ENCODE measurements at regions not wholly inside any gene's neighbourhood (a gene's known extent, or its start where the extent isn't known, plus 50 kb on each side); places are given as distances from the start of the nearest gene placed in this dataset.

GRCh38 chr2:128439791-128440665 is 121.4 kb upstream of the HS6ST1 start:
- TF ChIP-seq YY1 (IDR thresholded peaks at IDR 0.05) (no peak), JUND (IDR thresholded peaks at IDR 0.05) (no peak), NR2F2 (IDR thresholded peaks at IDR 0.05) (no peak), EGR1 (IDR thresholded peaks at IDR 0.05; ENCODE audit: low read depth in 2 of 2) (no peak), CTCF (IDR thresholded peaks at IDR 0.05; ENCODE audit: low read depth, low read length, missing input control) (no peak), FOXA2 (IDR thresholded peaks at IDR 0.05) (no peak), RXRA (IDR thresholded peaks at IDR 0.05) (no peak), SP1 (IDR thresholded peaks at IDR 0.05) (no peak), HNF4A (conservative IDR thresholded peaks at IDR 0.05) (no peak), RAD21 (IDR thresholded peaks at IDR 0.05) (no peak), GABPA (IDR thresholded peaks at IDR 0.05 in 1 of 2, conservative IDR thresholded peaks at IDR 0.05 in 1 of 2) (no peak)
- TF ChIP-seq, protein P1, sequence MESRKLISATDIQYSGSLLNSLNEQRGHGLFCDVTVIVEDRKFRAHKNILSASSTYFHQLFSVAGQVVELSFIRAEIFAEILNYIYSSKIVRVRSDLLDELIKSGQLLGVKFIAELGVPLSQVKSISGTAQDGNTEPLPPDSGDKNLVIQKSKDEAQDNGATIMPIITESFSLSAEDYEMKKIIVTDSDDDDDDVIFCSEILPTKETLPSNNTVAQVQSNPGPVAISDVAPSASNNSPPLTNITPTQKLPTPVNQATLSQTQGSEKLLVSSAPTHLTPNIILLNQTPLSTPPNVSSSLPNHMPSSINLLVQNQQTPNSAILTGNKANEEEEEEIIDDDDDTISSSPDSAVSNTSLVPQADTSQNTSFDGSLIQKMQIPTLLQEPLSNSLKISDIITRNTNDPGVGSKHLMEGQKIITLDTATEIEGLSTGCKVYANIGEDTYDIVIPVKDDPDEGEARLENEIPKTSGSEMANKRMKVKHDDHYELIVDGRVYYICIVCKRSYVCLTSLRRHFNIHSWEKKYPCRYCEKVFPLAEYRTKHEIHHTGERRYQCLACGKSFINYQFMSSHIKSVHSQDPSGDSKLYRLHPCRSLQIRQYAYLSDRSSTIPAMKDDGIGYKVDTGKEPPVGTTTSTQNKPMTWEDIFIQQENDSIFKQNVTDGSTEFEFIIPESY (IDR thresholded peaks at IDR 0.05), result no peak
- TF ChIP-seq, protein P2, sequence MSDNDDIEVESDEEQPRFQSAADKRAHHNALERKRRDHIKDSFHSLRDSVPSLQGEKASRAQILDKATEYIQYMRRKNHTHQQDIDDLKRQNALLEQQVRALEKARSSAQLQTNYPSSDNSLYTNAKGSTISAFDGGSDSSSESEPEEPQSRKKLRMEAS (IDR thresholded peaks at IDR 0.05), result no peak
- TF ChIP-seq, protein P3, sequence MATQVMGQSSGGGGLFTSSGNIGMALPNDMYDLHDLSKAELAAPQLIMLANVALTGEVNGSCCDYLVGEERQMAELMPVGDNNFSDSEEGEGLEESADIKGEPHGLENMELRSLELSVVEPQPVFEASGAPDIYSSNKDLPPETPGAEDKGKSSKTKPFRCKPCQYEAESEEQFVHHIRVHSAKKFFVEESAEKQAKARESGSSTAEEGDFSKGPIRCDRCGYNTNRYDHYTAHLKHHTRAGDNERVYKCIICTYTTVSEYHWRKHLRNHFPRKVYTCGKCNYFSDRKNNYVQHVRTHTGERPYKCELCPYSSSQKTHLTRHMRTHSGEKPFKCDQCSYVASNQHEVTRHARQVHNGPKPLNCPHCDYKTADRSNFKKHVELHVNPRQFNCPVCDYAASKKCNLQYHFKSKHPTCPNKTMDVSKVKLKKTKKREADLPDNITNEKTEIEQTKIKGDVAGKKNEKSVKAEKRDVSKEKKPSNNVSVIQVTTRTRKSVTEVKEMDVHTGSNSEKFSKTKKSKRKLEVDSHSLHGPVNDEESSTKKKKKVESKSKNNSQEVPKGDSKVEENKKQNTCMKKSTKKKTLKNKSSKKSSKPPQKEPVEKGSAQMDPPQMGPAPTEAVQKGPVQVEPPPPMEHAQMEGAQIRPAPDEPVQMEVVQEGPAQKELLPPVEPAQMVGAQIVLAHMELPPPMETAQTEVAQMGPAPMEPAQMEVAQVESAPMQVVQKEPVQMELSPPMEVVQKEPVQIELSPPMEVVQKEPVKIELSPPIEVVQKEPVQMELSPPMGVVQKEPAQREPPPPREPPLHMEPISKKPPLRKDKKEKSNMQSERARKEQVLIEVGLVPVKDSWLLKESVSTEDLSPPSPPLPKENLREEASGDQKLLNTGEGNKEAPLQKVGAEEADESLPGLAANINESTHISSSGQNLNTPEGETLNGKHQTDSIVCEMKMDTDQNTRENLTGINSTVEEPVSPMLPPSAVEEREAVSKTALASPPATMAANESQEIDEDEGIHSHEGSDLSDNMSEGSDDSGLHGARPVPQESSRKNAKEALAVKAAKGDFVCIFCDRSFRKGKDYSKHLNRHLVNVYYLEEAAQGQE (IDR thresholded peaks at IDR 0.05), result no peak
- TF ChIP-seq, protein P4, sequence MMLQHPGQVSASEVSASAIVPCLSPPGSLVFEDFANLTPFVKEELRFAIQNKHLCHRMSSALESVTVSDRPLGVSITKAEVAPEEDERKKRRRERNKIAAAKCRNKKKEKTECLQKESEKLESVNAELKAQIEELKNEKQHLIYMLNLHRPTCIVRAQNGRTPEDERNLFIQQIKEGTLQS (IDR thresholded peaks at IDR 0.05), result no peak
- no peak overlapping the region for H3K9ac ChIP-seq (ENCODE audit: low read depth in 1 of 2, low read length in 2 of 2)
- no peaks in the 10 kb centered on the region for H3K27me3 ChIP-seq (ENCODE audit: control insufficient read depth in 4 of 4, insufficient read depth in 4 of 4, low read length in 3 of 4)
- no peak overlapping the region for H3K27ac ChIP-seq (ENCODE audit: low read depth in 1 of 2, low read length in 2 of 2)
- no peaks in the 10 kb centered on the region for H3K36me3 ChIP-seq (ENCODE audit: control insufficient read depth in 4 of 4, insufficient read depth in 3 of 4, low read depth in 1 of 4, low read length in 3 of 4)
- WGBS, result 87% methylated on average over 13 of the region's 13 CpGs
- no peaks in the 10 kb centered on the region for H3K9me3 ChIP-seq (ENCODE audit: control insufficient read depth in 4 of 4, low read length in 3 of 4)
- peaks cover 5 to 13% (median 8%) of the 10 kb centered on the region in 4 donors for H3K4me1 ChIP-seq (ENCODE audit: control insufficient read depth in 4 of 4, insufficient read depth in 4 of 4, low read length in 3 of 4)
- no peak overlapping the region for H3K4me3 ChIP-seq (ENCODE audit: low read depth in 1 of 3, low read length in 3 of 3)
- DNase-seq (ENCODE audit: low spot score), result peak; percentile 27

Measured in liver (tissue), 8 donors.